ENCODE measurements at regions not wholly inside any gene's neighbourhood (a gene's known extent, or its start where the extent isn't known, plus 50 kb on each side); places are given as distances from the start of the nearest gene placed in this dataset.

- DNase-seq = no peak
These were observed 435.5 kb downstream of the KCNJ2 start for GRCh38 chr17:70604854-70605253.

- no peak for DNase-seq
These were observed 436.8 kb downstream of the KCNJ2 start for GRCh38 chr17:70606086-70606485.

- DNase-seq = no peak
These were observed 438.9 kb downstream of the KCNJ2 start for GRCh38 chr17:70608193-70608592.

- no peak for DNase-seq
These were observed 439.6 kb downstream of the KCNJ2 start for GRCh38 chr17:70608957-70609356.

GRCh38 chr17:70609566-70609965, 440.2 kb downstream of the KCNJ2 start:
- DNase-seq = no peak

GRCh38 chr17:70610161-70610560, 440.8 kb downstream of the KCNJ2 start:
- DNase-seq = no peak

- DNase-seq = no peak
These were observed 444.3 kb downstream of the KCNJ2 start for GRCh38 chr17:70613681-70614080.

- DNase-seq = no peak
These were observed 446.5 kb downstream of the KCNJ2 start for GRCh38 chr17:70615831-70616230.

- no peak for DNase-seq
These were observed 449.3 kb downstream of the KCNJ2 start for GRCh38 chr17:70618641-70619040.

- DNase-seq = no peak
These were observed 452.2 kb downstream of the KCNJ2 start for GRCh38 chr17:70621566-70621965.

- peak; percentile 4 for DNase-seq
These were observed 453.3 kb downstream of the KCNJ2 start for GRCh38 chr17:70622368-70623260.

- DNase-seq = no peak
These were observed 454.9 kb downstream of the KCNJ2 start for GRCh38 chr17:70624211-70624610.

GRCh38 chr17:70629902-70630301, 460.6 kb downstream of the KCNJ2 start:
- no peak for DNase-seq

GRCh38 chr17:70636517-70637133, 467.3 kb downstream of the KCNJ2 start:
- peak; percentile 6 for DNase-seq

- DNase-seq = no peak
These were observed 472.7 kb downstream of the KCNJ2 start for GRCh38 chr17:70642059-70642458.

- DNase-seq = no peak
These were observed 474.8 kb downstream of the KCNJ2 start for GRCh38 chr17:70644096-70644495.

GRCh38 chr17:70646673-70647072, 477.3 kb downstream of the KCNJ2 start:
- DNase-seq = no peak

GRCh38 chr17:70648166-70648565, 478.8 kb downstream of the KCNJ2 start:
- no peak for DNase-seq

- no peak for DNase-seq
These were observed 484.5 kb downstream of the KCNJ2 start for GRCh38 chr17:70653850-70654249.

- DNase-seq = no peak
These were observed 485.4 kb downstream of the KCNJ2 start for GRCh38 chr17:70654706-70655105.

GRCh38 chr17:70655176-70655958, 486.0 kb downstream of the KCNJ2 start:
- DNase-seq = peak; percentile 23

GRCh38 chr17:70658317-70658716, 489.0 kb downstream of the KCNJ2 start:
- no peak for DNase-seq

- DNase-seq = no peak
These were observed 489.5 kb downstream of the KCNJ2 start for GRCh38 chr17:70658840-70659239.

All from NCI-H2029 (cell line).